Hematopoietic multipotent progenitor cell treated with erythropoietin and hydrocortisone succinate and interleukin-3 and kit ligand, for 17 days (in vitro differentiated cells): ENCODE measurements at regions not wholly inside any gene's neighbourhood (a gene's known extent, or its start where the extent isn't known, plus 50 kb on each side); places are given as distances from the start of the nearest gene placed in this dataset.

Experiments used
- DNase-seq: peaks from one replicate; pipeline ENCODE4 v3.0.0-alpha.2; 2015; ENCODE audit warnings: low spot score

GRCh38 chr7:109131141-109131540 is 561.5 kb downstream of the DNAJB9 start:
- no peak for DNase-seq

DNA sequence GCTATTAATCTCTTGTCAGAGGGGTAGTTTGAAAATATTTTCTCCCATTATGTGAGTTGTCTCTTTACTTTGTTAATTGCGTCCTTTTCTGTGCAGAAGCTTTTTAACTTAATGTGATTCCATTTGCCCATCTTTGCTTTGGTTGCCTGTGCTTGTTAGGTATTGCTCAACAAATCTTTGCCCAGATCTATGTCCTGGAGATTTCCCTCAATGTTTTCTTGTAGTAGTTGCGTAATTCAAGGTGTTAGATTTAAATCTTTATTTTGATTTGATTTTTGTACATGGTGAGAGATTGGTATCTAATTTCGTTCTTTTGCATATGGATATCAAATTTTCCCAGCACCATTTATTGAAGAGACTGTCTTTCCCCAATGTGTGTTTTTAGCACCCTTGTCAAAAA is 567.2 kb downstream of the DNAJB9 start:
- DNase-seq = no peak

DNA sequence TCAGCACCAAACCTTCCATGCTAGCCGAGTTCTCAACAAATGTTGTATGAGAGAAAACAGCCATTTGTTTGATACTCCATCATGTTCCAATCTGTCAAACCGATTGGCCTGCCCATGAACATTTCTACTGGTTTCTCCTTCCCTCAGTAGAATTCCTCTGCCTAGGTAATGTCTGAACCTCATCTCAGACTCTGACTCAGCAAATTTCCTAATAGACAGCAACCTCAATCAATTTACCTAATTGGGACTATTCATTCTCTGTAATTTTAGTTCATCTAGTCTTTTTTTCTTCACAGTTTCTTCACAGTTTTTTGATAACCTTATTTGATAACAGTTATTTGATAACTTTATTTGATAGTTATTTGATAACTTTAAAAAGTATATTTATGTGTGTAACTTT is 585.1 kb downstream of the DNAJB9 start:
- DNase-seq = no peak

- no peak for DNase-seq
Measured at GRCh38 chr7:109158246-109158645, 588.6 kb downstream of the DNAJB9 start.

- no peak for DNase-seq
Measured at GRCh38 chr7:109176661-109177060, 607.0 kb downstream of the DNAJB9 start.

- no peak for DNase-seq
Measured at GRCh38 chr7:109178342-109178741, 608.7 kb downstream of the DNAJB9 start.

DNA sequence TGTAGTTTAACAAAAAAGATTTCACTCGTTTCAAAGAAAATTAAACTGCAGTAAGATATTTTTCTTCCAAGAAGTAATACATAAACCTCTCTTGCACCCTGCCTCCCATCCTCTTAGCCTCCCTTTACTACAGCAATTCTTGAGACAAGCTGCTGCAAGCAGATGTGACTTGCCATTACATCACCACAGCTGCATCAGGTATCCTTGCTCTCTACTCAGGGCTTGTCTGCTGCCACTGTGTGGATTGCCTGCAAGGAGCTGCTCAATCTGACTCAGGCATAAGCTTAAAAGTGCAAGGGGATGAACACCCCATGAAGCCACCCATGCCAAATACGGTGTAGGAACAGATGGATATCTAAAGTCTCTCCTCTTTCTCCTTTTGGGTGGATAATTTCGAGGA is 609.9 kb downstream of the DNAJB9 start:
- DNase-seq = no peak

DNA sequence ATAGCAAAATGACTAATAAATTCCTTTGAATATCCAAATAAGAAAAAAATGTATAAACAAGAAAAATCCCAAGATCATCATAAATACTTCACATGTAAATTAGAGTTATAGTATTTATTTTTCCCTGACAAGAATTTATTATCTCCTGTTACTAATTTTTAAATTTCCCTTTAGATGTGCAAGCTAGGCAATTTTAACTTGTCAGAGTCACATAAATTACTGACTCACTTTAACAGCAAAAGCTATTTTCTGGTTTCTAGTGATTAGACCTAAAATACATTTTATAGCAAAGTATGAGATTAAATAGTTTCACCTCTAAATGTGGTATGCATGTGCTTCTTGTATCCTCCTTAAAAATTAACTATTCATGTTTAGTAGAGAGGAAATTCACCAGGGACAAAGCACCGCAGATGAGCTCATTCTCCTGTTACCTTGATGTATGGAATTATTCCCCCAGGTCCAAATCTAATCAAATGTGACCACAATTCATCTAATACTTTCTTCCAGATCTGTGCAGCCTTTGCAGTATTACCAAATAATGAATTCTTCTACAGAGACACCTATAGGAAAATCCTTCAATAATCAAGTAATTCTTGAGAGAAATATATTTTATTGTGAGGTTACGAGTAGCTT is 621.2 kb downstream of the DNAJB9 start:
- no peak for DNase-seq

GRCh38 chr7:109206196-109206595 is 636.5 kb downstream of the DNAJB9 start:
- no peak for DNase-seq

- DNase-seq = no peak
Measured at GRCh38 chr7:109213081-109213480, 643.4 kb downstream of the DNAJB9 start.

DNA sequence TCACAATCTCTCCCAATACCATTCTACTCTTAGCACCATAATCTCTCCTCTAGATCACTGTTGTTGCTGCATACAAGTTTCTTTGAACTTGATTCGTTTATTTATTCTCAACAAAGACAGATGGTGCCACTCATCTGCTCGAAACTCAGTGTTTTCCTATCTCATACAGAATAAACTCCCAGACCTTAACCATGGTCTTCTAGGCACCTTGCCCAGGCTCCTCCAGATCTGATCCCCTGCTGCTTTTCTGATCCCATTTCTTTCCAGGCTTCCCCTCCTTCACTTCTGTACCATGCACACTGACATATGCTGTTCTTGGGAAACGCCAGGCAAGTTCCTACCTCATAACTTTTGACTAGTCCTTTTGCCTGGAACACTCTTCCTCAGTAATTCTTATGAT is 645.7 kb downstream of the DNAJB9 start:
- DNase-seq = no peak

DNA sequence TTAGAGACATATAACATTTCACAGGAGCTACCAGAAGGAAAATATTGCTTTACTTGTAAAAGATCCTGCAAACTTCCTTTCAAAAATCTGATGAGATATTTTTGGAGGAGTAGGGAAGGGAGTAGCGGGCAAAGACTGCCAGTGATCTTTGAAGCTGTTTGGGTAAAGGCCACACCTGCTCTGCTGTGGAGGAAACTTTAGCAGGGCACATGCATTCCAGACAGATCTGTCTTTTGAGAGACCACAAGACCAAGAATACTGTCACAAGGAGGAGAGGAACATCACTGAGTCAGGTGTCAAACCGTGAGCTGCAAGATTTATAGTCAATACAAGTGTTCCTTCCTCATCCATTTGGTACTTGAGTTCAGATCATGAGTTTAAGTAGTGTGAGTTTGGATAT is 654.4 kb downstream of the DNAJB9 start:
- no peak for DNase-seq

DNA sequence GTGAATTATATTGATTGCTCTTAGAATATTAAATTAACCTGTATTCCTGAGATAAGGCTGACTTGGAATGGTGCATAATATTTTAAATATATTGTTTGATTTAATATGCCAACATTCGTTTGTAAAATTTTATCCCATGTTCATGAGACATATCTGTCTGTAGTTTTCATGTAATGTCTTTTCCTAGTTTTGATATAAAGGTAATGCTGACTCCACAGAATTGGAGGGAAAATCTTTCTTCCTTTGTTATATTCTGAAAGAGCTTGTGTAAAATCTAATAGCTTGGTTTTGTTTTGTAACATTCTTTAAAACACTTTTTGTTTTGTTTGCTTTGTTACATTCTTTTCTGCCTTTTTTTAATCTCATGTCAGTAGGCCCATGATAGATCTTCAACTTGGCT is 657.0 kb downstream of the DNAJB9 start:
- no peak for DNase-seq

- no peak for DNase-seq
Measured at GRCh38 chr7:109235316-109235715, 665.6 kb downstream of the DNAJB9 start.

- DNase-seq = no peak
Measured at GRCh38 chr7:109246330-109247077, 676.8 kb downstream of the DNAJB9 start.

GRCh38 chr7:109256762-109257560 is 687.3 kb downstream of the DNAJB9 start:
- DNase-seq = no peak

DNA sequence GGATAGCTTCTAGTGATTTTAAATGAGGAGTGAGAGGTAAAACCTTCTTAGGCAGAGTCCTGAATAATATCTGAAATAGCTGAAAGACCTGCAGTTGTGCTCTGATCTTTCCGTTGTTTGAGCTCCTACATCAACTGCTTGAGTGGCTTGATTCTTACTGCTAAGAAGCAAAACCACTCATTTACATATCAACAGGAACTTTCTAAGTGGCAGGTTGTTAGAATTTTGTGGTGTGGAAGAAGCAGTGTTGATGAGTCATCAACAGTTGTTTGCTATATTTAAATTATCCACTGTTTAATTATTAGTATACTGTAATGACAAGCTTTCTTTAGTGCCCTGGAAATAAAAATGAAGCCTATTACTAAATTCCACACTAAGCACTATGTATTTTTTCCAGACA is 689.5 kb downstream of the DNAJB9 start:
- DNase-seq = no peak

GRCh38 chr7:109261781-109262180 is 692.1 kb downstream of the DNAJB9 start:
- DNase-seq = no peak

DNA sequence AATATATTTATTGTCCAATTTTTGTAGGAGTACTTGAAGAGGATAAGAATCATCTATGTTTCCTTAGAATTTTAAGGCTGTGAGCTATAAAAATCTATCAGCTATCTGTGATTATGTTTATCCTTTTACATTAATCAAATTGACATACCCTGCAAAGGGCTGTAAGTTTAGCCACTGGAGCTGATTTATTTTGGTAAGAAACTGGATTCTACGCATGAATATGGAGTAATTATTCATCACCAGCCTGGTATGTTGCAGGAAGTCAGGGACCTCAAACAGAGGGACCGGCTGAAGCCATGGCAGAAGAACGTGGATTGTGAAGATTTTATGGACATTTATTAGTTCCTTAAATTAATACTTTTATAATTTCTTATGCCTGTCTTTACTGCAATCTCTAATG is 696.9 kb downstream of the DNAJB9 start:
- no peak for DNase-seq

GRCh38 chr7:109276348-109276747 is 706.7 kb downstream of the DNAJB9 start:
- DNase-seq = no peak

DNA sequence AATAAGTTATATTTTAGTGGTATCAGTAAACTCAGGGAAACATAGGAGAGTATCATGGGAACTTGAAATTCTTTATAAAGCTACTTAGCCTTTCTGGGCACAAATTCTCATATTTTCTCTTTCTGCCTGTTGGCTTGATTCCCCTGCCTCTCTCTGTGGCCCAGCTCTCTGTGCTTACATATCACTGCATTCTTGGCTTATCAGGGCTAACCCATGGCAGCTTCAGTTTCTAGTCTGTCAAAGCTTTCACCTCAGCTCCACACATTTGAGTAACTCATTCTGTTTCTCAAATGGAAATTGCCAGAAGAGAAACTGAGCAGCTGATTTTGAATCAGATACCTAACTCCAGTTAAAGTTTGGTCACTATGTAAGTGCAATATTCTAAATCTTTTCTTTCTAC is 713.1 kb downstream of the DNAJB9 start:
- DNase-seq = no peak

DNA sequence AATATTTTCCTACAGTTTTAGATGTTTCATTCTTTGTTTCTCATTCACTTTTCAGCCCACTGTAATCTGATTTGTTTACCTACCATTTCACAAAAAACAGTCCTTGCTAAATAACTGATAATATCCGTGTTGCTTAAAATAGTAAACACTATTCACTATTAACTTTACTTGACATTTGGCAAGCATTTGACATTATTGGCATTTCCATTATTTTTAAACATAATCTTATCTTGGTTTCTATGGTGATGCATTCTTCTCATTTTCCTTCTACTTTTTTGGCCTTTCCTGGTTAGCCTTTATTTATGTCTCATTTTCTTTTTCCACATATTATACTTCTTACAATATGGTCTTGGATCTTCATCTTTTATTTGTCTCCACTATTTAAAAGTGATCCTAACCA is 715.3 kb downstream of the DNAJB9 start:
- DNase-seq = no peak

DNA sequence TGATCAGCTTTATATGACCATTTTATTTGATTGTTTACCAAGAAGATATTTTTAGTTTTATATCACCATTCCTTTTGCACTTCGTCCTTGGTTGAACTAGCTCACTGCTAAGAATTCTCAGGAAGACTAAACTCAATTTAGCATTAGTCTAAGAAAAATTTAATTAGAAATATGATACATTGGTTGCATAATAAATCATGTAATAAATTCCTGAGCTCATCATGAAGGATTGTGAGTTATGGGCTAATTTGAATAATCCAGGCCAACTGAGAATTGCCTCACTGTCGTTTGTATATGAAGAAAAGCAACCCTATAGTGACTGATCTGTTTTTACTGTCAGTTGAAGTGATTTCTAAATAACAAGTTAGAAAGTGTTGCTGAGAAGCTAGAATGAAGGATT is 725.5 kb downstream of the DNAJB9 start:
- DNase-seq = no peak
